Kidney epithelial cell (primary cell): ENCODE measurements at regions not wholly inside any gene's neighbourhood (a gene's known extent, or its start where the extent isn't known, plus 50 kb on each side); places are given as distances from the start of the nearest gene placed in this dataset.

Source experiments
- DNase-seq: peaks from one replicate; pipeline ENCODE4 v3.0.0-alpha.2; 2010; ENCODE audit warnings: low read depth
- H3K27me3 ChIP-seq: 2 replicates; pipeline ENCODE4 v1.6.0; 2011; ENCODE audit warnings: low read length; ENCODE audit not compliant: control insufficient read depth, insufficient read depth
- H3K36me3 ChIP-seq: 2 replicates; pipeline ENCODE4 v1.5.1; 2011; ENCODE audit warnings: low read length; ENCODE audit not compliant: control insufficient read depth, insufficient read depth
- H3K4me3 ChIP-seq: 2 replicates; pipeline ENCODE4 v1.5.1; 2011; ENCODE audit warnings: low read depth, mild to moderate bottlenecking, control low read depth, low read length
- CTCF ChIP-seq: IDR thresholded peaks from 2 replicates; pipeline ENCODE4 v1.5.1; 2011; ENCODE audit warnings: mild to moderate bottlenecking, moderate library complexity, low read length, control low read depth, inconsistent platforms; ENCODE audit not compliant: insufficient read depth, poor library complexity, severe bottlenecking

GRCh38 chr2:76556018-76556417 lies 845.3 kb upstream of the GCFC2 start:
- Histone ChIP-seq H3K36me3 (no peaks in the 10 kb centered on the region), H3K4me3 (no peak overlapping the region), H3K27me3 (no peaks in the 10 kb centered on the region)
- no peak for DNase-seq
- no peak for TF ChIP-seq CTCF

DNA sequence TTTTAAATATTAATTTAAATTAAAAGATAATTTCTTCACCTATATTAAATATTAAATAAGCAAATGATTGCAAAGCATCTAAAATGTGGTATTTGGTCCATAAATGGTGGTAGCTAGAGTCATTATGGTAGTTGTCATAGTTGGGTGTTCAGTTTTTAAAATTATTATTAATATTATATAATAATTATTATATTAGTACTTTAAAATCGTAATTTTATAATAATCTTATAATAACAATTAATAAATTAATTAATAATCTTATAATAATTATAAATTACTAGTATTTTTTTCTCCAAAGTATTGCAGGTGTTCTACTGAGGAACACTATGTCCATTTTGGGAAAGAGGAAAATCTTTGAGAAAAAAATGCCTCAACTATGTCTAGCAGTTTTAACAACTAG lies 835.5 kb upstream of the GCFC2 start:
- no peak for DNase-seq
- no peak for TF ChIP-seq CTCF
- H3K36me3 ChIP-seq: no peaks in the 10 kb centered on the region
- H3K4me3 ChIP-seq: no peak overlapping the region
- H3K27me3 ChIP-seq: no peaks in the 10 kb centered on the region

GRCh38 chr2:76544901-76545300 lies 834.2 kb upstream of the GCFC2 start:
- H3K36me3 ChIP-seq: no peaks in the 10 kb centered on the region
- no peak overlapping the region for H3K4me3 ChIP-seq
- DNase-seq: no peak

GRCh38 chr2:76517574-76517909 lies 806.8 kb upstream of the GCFC2 start:
- TF ChIP-seq CTCF: no peak
- no peak for DNase-seq
- no peaks in the 10 kb centered on the region for H3K36me3 ChIP-seq
- no peaks in the 10 kb centered on the region for H3K27me3 ChIP-seq
- no peak overlapping the region for H3K4me3 ChIP-seq

More at GRCh38 chr2:76544901-76545300, 834.2 kb upstream of the GCFC2 start:
- H3K27me3 ChIP-seq: no peaks in the 10 kb centered on the region
- TF ChIP-seq CTCF: no peak

- no peak for TF ChIP-seq CTCF
- no peak for DNase-seq
- no peaks in the 10 kb centered on the region for H3K36me3 ChIP-seq
- H3K4me3 ChIP-seq: no peak overlapping the region
- no peaks in the 10 kb centered on the region for H3K27me3 ChIP-seq
These were observed 806.3 kb upstream of the GCFC2 start for GRCh38 chr2:76516861-76517573.

GRCh38 chr2:76512201-76512820 lies 801.6 kb upstream of the GCFC2 start:
- Histone ChIP-seq H3K36me3 (no peaks in the 10 kb centered on the region), H3K4me3 (no peak overlapping the region), H3K27me3 (no peaks in the 10 kb centered on the region)
- TF ChIP-seq CTCF: no peak
- DNase-seq: no peak
